DOHH2 (cell line): ENCODE measurements at regions not wholly inside any gene's neighbourhood (a gene's known extent, or its start where the extent isn't known, plus 50 kb on each side); places are given as distances from the start of the nearest gene placed in this dataset.

ENCODE experiments used
- CTCF ChIP-seq: fragments of 200-600 bp; sonication (generic); IDR thresholded peaks from one replicate; pipeline ENCODE4 v1.5.1; 2014; ENCODE audit warnings: antibody characterized with exemption, mild to moderate bottlenecking, low read depth, low read length; ENCODE audit not compliant: poor library complexity, severe bottlenecking
- EZH2phosphoT487 ChIP-seq: fragments of 200-600 bp; sonication (generic); IDR thresholded peaks from 2 replicates; pipeline ENCODE4 v1.6.1; 2017; ENCODE audit warnings: borderline replicate concordance, mild to moderate bottlenecking, antibody characterized with exemption, low read length, moderate library complexity, mixed read lengths

GRCh38 chr22:23470811-23471389, 109.2 kb downstream of the IGLL1 start:
- TF ChIP-seq CTCF (no peak), EZH2phosphoT487 (no peak)
